Esophagus squamous epithelium (tissue), 5 donors: ENCODE measurements at regions not wholly inside any gene's neighbourhood (a gene's known extent, or its start where the extent isn't known, plus 50 kb on each side); places are given as distances from the start of the nearest gene placed in this dataset.

Experiments used
- DNase-seq: peaks from one replicate; lab custom pipeline; 2025; lab: John Stamatoyannopoulos, UW
- H3K27ac ChIP-seq, 4 donors: fragments of 200-600 bp; sonication (generic); one replicate each; pipeline ENCODE4 v1.5.1; 2016 to 2019; ENCODE audit warnings: mild to moderate bottlenecking in 1 of 4
- H3K27me3 ChIP-seq, 4 donors: fragments of 200-600 bp; sonication (generic); 1 replicate in 3 of 4; 2 replicates in 1 of 4; pipeline versions ENCODE4 v1.5.1 to v1.6.0; 2017 to 2021; ENCODE audit warnings: antibody characterized with exemption in 1 of 4
- H3K36me3 ChIP-seq, 3 donors: fragments of 200-600 bp; sonication (generic); one replicate each; pipeline ENCODE4 v1.5.1; 2016 to 2019
- H3K4me1 ChIP-seq, 3 donors: fragments of 200-600 bp; sonication (generic); one replicate each; pipeline ENCODE4 v1.5.1; 2017 to 2019
- H3K4me3 ChIP-seq, 4 donors: fragments of 200-600 bp; sonication (generic); 1 replicate in 3 of 4; 2 replicates in 1 of 4; pipeline ENCODE4 v1.5.1; 2016 to 2019; ENCODE audit warnings: mild to moderate bottlenecking in 2 of 4, moderate library complexity in 1 of 4
- H3K9me3 ChIP-seq, 3 donors: fragments of 200-600 bp; sonication (generic); one replicate each; pipeline ENCODE4 v1.5.1; 2016 to 2019
- CTCF ChIP-seq, 6 experiments: fragments of 450-650 bp in 4 of 6; fragments of 200-600 bp in 2 of 6; sonication (generic) in 2 of 6; IDR thresholded peaks; one replicate each; pipeline ENCODE4 v1.5.1; 2016 to 2019; ENCODE audit warnings: antibody characterized with exemption in 6 of 6, mild to moderate bottlenecking in 4 of 6, moderate library complexity in 4 of 6
- POLR2A ChIP-seq, 4 donors: fragments of 450-650 bp; IDR thresholded peaks; one replicate each; pipeline ENCODE4 v1.6.1; 2017; ENCODE audit warnings: antibody characterized with exemption in 4 of 4, mild to moderate bottlenecking in 4 of 4, moderate library complexity in 3 of 4
- WGBS, 2 donors: methylation state at CpG; one replicate each; pipeline ENCODE4 v1.1.5; 2018; 5-methylcytosine and 5-hydroxymethylcytosine counted together
- intact Hi-C: fragments of 100-400 bp; cut with DNase I; formaldehyde crosslinking; loops from one replicate; pipeline ENCODE4 v1.15.0; 2022
- donor health status: DM: yes; HTN: yes; CAD: no.

- H3K27ac ChIP-seq: no peak overlapping the region
- H3K4me1 ChIP-seq: peaks cover 3 to 48% (median 6%) of the 10 kb centered on the region in 3 donors
- no peaks in the 10 kb centered on the region for H3K9me3 ChIP-seq
- no peaks in the 10 kb centered on the region for H3K36me3 ChIP-seq
- DNase-seq: no peak
- intact Hi-C loops: no loop called here
- no peak for TF ChIP-seq CTCF (IDR thresholded peaks at IDR 0.05)
- TF ChIP-seq POLR2A (IDR thresholded peaks at IDR 0.05): no peak
- no peak overlapping the region for H3K4me3 ChIP-seq
- WGBS, 2 donors: 50 to 63% methylated on average over 9 to 17 of the region's 23 CpGs
- H3K27me3 ChIP-seq: peaks cover 0 to 41% (median 0%) of the 10 kb centered on the region in 4 donors
Measured at GRCh38 chr1:25028907-25029599, 99.0 kb upstream of the RUNX3 start.

- Histone ChIP-seq H3K27ac (no peak overlapping the region), H3K36me3 (no peaks in the 10 kb centered on the region), H3K4me3 (no peak overlapping the region), H3K4me1 (peaks cover 3 to 48% (median 6%) of the 10 kb centered on the region in 3 donors), H3K27me3 (peaks cover 0 to 38% (median 0%) of the 10 kb centered on the region in 4 donors), H3K9me3 (no peaks in the 10 kb centered on the region)
- TF ChIP-seq POLR2A (IDR thresholded peaks at IDR 0.05): no peak
- no peak for TF ChIP-seq CTCF (IDR thresholded peaks at IDR 0.05)
- DNase-seq: no peak
- intact Hi-C loops: no loop called here
- WGBS, 2 donors: 75 to 81% methylated on average over 11 to 12 of the region's 12 CpGs
Measured at GRCh38 chr1:25028587-25028906, 98.5 kb upstream of the RUNX3 start.

- intact Hi-C loops: no loop called here
- Histone ChIP-seq H3K4me1 (peaks cover 3 to 48% (median 6%) of the 10 kb centered on the region in 3 donors), H3K36me3 (no peaks in the 10 kb centered on the region), H3K4me3 (no peak overlapping the region), H3K9me3 (no peaks in the 10 kb centered on the region), H3K27me3 (peaks cover 0 to 38% (median 0%) of the 10 kb centered on the region in 4 donors), H3K27ac (no peak overlapping the region)
- no peak for TF ChIP-seq POLR2A (IDR thresholded peaks at IDR 0.05)
- no peak for TF ChIP-seq CTCF (IDR thresholded peaks at IDR 0.05)
- DNase-seq: no peak
- 79 to 87% methylated on average over 3 to 9 of the region's 13 CpGs for WGBS, 2 donors
Measured at GRCh38 chr1:25027822-25028586, 97.9 kb upstream of the RUNX3 start.

GRCh38 chr1:25026730-25027450 lies 96.8 kb upstream of the RUNX3 start:
- H3K36me3 ChIP-seq: no peaks in the 10 kb centered on the region
- no peak overlapping the region for H3K4me3 ChIP-seq
- H3K27me3 ChIP-seq: peaks cover 0 to 38% (median 0%) of the 10 kb centered on the region in 4 donors
- WGBS, 2 donors: 43 to 67% methylated on average over 3 to 12 of the region's 12 CpGs
- H3K27ac ChIP-seq: no peak overlapping the region
- TF ChIP-seq POLR2A (IDR thresholded peaks at IDR 0.05) (no peak), CTCF (IDR thresholded peaks at IDR 0.05) (no peak)
- intact Hi-C loops: no loop called here
- no peak for DNase-seq
- peaks cover 8 to 54% (median 14%) of the 10 kb centered on the region in 3 donors for H3K4me1 ChIP-seq
- H3K9me3 ChIP-seq: no peaks in the 10 kb centered on the region
